GM21381 (cell line): ENCODE measurements at regions not wholly inside any gene's neighbourhood (a gene's known extent, or its start where the extent isn't known, plus 50 kb on each side); places are given as distances from the start of the nearest gene placed in this dataset.

ENCODE experiments used
- ATAC-seq: cut with Tn5 transposase; IDR thresholded peaks from one replicate; pipeline ENCODE4 v1.9.1; 2021; ENCODE audit warnings: mild to moderate bottlenecking, moderate library complexity; ENCODE audit not compliant: unreplicated experiment

- no peak for ATAC-seq
Measured at GRCh38 chr7:156458011-156458410, 182.6 kb upstream of the RNF32 start.

DNA sequence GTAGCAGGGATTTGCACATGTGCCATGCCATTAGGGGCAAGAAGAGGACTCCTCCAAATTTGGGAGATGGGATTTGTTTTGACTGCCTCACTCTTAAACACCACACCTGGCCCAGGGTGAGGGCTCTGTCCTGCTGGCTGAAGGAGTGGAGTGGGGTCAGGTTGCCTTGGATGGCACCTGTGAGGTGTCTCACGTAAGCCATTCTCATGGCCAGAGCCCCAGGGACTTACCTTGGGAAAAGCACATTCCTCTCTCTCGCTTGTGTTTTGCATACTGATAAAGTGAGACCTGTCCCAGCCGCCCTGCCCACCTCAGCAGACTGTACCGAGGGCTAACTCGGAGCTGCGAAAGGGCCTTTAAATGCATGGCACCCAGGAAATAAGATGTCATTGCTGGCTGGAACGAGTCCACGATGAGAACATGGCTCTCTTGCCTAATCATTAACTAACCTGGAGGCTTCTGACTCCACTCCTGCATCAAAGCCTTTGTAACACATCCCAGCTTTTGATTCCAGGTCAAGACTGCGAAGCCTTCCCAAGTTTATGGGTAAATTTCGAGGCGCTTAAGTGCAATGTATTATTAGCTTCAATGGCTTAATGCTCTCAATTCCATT is 184.0 kb upstream of the RNF32 start:
- no peak for ATAC-seq

GRCh38 chr7:156456032-156456431 is 184.5 kb upstream of the RNF32 start:
- no peak for ATAC-seq

DNA sequence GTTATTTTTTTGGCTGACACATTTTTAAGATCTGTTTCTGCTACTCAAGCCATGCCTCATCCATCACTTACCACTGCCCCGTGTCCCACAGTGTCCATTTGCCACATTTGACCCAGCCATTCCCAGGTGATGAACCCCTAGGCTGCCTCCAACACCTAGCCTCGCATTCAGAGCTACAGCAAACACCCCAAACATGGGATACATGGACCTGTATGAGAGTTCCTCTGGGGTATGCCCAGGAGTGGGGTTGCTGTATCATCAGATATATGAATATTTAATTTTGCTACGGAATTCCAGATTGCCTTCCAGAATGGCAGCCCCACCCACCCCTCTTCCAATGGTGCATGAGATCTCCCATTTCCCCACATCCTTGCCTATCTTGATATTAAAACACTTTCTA is 190.1 kb upstream of the RNF32 start:
- no peak for ATAC-seq

GRCh38 chr7:156448918-156449317 is 191.7 kb upstream of the RNF32 start:
- ATAC-seq, result no peak

DNA sequence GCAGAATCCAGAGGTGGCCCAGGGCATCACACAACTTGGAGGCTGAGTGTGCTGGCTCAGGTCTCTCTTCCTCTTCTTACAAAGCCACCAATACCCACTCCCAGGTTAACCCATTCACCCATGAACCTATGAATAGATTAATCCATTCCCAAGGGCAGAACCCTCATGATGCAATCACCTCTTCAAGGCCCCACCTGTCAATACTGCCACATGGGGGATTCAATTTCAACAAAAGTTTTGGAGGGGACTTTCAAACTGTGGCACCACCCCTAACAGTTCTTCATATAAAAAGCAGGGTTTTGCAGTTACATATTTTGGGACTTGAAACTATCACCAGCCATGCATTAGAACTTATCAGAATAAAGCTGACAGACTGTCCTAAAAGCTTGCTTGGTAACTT is 193.6 kb upstream of the RNF32 start:
- no peak for ATAC-seq

DNA sequence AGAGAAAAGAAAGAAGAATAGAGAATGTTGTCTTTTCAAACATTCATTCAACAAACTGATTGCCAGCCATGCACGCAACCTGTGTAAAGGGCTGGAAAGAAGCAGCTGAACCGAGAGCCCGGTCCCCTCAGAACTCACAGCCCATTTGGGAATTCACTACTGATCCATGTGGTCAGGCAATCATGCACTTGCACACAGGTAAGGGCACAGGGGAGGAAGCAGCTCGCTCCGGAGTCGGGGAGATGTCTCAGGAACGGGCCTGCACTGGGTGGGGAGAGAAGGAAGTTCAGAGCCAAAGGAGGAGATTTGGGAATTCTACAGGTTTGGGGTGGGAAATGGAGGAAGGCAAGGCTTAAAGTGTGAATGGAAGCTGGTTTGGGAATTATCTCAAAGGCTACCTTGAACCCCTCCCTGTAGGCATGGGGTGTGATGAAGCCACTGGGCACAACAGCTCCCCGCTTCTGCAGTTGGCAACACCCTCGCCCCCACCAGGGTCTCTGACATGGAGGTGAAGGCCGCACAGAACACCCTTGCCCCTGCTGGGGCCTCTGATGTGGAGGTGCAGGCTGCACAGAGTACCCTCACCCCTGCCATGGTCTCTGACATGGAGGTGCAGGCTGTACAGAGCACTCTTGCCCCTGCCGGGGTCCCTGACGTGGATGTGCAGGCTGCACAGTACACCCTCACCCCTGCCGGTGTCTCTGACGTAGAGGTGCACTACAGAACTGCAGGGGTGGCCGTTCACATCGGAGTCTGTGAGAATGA is 194.4 kb upstream of the RNF32 start:
- ATAC-seq, result no peak

DNA sequence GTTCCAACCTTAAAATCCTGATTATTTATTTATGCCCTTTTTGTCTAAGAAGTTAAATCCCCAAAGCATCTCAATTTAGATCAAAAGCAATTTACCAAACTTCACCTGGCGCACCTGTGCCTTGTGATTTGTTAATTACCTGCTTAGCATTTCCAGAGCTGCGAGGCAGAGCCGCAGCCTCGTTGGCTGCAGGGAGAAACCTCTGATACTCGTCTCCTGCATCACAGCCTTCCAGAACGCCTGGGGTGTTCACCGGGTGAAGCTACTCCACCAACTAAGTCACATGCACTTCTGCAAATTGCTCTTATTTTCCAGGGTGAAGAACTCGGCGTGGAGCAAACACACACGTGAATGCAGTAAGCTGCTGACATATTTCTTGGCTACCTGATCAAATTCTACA is 198.1 kb upstream of the RNF32 start:
- no peak for ATAC-seq

- no peak for ATAC-seq
Measured at GRCh38 chr7:156440456-156440855, 200.1 kb upstream of the RNF32 start.

DNA sequence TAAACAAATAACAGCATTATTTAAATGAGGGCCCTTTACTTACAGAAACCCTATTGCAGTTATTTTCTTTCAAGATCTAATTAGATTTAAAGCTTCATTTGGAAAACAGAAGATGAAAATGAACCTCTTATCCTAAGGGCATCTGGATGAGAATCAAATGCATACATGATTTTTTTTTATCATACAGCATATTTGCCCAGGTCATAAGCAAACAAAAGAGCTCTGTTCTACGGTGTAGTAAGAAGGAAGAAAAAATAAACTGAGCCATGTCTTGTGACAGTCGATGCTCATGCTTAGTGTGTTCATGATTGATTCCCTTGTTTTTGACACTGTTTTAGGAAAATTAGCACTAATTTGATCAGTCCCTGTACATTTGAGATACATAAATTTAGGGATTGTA is 202.6 kb upstream of the RNF32 start:
- ATAC-seq, result no peak

GRCh38 chr7:156437021-156437614 is 203.5 kb upstream of the RNF32 start:
- ATAC-seq, result no peak

DNA sequence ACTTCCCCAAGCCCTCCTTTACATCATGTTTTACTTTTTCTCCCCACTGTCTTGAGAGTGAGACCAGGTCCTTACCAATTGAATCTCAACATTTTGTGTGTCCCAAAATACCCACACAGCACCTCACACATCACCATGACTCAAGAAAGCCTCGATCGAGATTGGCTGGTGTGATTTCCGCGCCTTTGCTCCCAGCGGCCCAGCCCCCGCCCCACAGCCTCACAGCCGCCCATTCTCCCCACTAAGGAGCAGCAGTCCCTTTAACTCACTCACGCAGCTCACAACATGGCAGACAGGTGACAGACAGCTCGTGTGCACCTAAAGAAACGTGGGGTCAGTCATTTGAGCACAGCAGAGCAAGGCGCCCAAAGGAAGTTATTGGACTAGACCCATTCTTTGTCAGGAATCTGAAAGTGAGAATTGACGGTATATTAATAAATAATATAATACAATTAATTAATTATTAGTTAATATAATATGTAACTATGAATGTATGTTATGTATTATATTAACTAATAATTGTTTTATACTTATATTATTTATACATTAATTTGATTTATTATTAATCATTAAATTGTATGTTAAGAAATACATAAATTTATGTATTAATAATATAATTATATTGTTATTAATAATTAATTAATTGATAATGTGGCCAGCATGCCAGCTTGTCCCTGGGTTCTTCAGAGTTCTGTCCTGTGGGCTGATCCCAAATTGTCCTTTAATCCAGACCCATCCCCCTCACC is 204.9 kb upstream of the RNF32 start:
- no peak for ATAC-seq

DNA sequence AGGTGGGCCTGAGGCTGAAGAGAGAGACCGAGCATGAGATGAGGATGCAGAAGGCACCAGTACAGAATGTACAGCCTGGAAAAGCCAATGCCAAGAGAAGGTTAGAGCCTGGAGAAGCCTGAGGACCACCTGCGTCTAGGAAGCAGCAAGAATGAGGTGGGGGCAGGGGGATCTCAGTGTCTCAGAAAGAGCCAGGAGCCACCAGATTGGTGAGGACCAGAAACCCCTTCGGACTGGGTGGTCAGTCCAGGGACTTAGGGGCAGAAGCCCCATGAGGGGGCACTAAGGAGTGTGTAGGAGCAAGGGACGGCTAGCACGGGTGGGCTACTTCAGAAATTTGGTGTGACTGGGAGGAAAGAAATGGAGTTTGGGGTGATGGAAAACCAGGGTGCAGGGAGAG is 205.9 kb upstream of the RNF32 start:
- ATAC-seq, result no peak

DNA sequence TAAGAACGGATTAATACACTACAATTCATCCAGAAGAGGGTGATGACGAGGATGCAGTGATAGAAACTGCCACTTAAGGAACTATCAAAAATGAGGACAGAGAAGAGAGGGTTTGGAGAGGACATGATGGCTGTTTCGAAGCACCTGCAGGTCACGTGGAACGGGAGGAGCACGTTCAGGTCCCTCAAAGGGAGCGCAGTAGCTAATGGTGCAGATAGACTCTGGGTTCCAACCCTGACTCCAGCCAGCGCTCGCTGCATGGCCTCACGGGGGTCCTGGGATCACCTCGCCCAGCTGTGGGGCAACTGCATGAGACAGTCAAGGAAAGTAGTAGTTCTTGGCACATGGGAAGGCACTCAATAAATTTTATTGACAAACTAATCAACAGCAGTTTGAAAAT is 208.6 kb upstream of the RNF32 start:
- ATAC-seq, result no peak

GRCh38 chr7:156430109-156430508 is 210.5 kb upstream of the RNF32 start:
- no peak for ATAC-seq

GRCh38 chr7:156429514-156429913 is 211.1 kb upstream of the RNF32 start:
- no peak for ATAC-seq

DNA sequence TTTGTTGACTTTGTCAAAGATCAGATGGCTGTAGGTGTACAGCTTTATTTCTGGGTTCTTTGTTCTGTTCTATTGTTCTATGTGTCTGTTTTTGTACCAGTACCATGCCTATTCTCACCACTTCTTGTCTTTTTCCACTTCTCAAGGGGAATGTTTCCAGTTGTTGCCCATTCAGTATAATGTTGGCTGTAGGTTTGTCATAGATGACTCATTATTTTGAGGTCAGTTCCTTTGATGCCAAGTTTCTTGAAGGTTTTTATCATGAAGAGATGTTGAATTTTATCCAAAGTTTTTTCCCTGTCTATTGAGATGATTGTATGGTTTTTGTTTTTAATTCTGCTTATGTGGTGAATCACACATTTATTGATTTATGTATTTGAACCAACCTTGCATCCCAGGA is 216.7 kb upstream of the RNF32 start:
- ATAC-seq, result no peak

GRCh38 chr7:156420496-156420895 is 220.1 kb upstream of the RNF32 start:
- ATAC-seq, result no peak

GRCh38 chr7:156419782-156420181 is 220.8 kb upstream of the RNF32 start:
- no peak for ATAC-seq

DNA sequence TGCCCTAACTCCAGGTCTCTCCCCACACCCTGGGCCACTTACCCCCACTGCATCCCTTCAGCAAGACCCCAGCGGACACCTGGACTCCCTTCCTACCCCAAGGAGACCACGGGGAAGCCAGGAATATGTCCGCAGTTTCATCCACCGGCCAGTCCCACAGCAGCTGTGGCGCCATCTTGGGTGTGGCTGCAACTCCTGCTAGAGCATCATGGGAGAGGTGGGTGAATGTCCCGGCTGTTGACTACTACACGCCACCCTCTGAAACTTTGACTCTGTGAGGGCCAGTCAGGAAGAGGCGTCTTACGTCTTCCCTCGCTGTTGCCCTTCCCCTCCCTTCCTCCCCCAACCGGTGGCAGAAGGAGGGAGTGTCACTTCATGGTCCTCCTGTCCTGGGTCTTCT is 238.3 kb upstream of the RNF32 start:
- no peak for ATAC-seq

DNA sequence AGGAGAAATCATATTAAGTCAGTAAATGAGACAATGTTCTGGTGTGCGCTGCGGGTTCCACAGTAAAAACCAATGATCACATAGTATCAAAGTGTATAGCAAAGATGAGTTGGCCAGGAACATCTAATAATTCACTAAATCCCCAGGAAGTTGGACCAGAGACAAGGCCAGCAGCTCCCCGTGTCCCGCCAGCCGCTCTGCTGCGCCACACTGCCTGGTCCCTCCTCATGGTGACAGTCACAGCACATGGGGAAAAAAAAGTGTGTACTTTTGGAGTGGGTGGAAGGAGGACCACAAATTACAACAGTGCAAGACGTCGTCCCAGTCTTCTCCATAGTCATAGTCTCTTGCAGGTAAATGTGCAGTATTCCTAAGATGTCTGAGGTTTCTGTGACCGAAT is 239.0 kb upstream of the RNF32 start:
- no peak for ATAC-seq

DNA sequence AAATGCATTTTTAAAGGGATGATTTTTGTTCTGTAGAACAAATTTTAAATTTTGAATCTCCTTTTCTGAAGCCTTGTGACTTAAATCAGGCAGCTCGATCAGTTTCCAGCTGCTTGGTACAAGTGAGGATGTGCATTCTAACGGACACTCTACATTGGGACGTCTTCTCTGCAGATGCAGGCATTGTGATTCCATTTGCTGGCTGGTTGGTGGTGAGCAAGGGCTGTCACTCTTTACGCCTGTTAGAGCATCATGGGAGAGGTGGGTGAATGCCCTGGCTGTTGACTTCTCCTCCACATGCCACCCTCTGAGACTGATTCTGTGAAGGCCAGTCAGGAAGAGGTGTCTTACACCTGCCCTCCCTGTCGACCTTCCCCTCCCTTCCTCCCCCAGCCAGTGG is 240.5 kb upstream of the RNF32 start:
- no peak for ATAC-seq
